Keratinocyte (primary cell): ENCODE measurements at regions not wholly inside any gene's neighbourhood (a gene's known extent, or its start where the extent isn't known, plus 50 kb on each side); places are given as distances from the start of the nearest gene placed in this dataset.
"Not testable (repeated sequence)": the region's sequence is repeated elsewhere in the genome, so short reads cannot be mapped to it uniquely, and the experiment has no call there.

Experiments used
- DNase-seq: peaks from one replicate; pipeline ENCODE4 v3.0.0-alpha.2; 2011; ENCODE audit warnings: low read depth, missing footprints, low spot score
- FAIRE-seq: peaks from 2 replicates; lab custom pipeline; 2011; peaks lifted over from hg19 to GRCh38; lab: Jason Lieb, UNC
- H2AFZ ChIP-seq: 2 replicates; pipeline ENCODE4 v1.6.0; 2012; ENCODE audit warnings: low read length, control low read depth, inconsistent platforms; ENCODE audit not compliant: control insufficient read depth
- H3K27ac ChIP-seq: 2 replicates; pipeline ENCODE4 v1.5.1; 2011; ENCODE audit warnings: low read length; ENCODE audit not compliant: control insufficient read depth, insufficient read depth
- H3K27me3 ChIP-seq: 3 replicates; pipeline ENCODE4 v1.6.0; 2011; ENCODE audit warnings: low read length; ENCODE audit not compliant: control insufficient read depth, insufficient read depth; ENCODE audit errors: extremely low read depth
- H3K36me3 ChIP-seq, 2 experiments: 2 replicates in 1 of 2; 3 replicates in 1 of 2; pipeline ENCODE4 v1.5.1; 2011; ENCODE audit warnings: low read length in 2 of 2, mild to moderate bottlenecking in 1 of 2; ENCODE audit not compliant: control insufficient read depth in 2 of 2, insufficient read depth in 2 of 2; ENCODE audit errors: extremely low read depth in 1 of 2
- H3K4me1 ChIP-seq: 3 replicates; pipeline ENCODE4 v1.5.1; 2011; ENCODE audit warnings: low read length; ENCODE audit not compliant: control insufficient read depth, insufficient read depth; ENCODE audit errors: extremely low read depth
- H3K4me2 ChIP-seq: 3 replicates; pipeline ENCODE4 v1.6.0; 2011; ENCODE audit warnings: low read depth, low read length; ENCODE audit not compliant: control insufficient read depth, insufficient read depth; ENCODE audit errors: extremely low read depth
- H3K4me3 ChIP-seq, 3 experiments: fragments of 200-600 bp in 1 of 3; sonication (generic) in 1 of 3; 2 replicates in 2 of 3; 3 replicates in 1 of 3; pipeline ENCODE4 v1.5.1; 2011 to 2016; ENCODE audit warnings: low read length in 3 of 3, mild to moderate bottlenecking in 3 of 3, control low read depth in 2 of 3, inconsistent platforms in 1 of 3, low read depth in 1 of 3, mixed read lengths in 1 of 3, mixed run types in 1 of 3, moderate library complexity in 1 of 3; ENCODE audit not compliant: control insufficient read depth in 2 of 3, insufficient read depth in 2 of 3; ENCODE audit errors: extremely low read depth in 1 of 3
- H3K79me2 ChIP-seq: 2 replicates; pipeline ENCODE4 v1.6.0; 2012; ENCODE audit warnings: low read length; ENCODE audit not compliant: control insufficient read depth, insufficient read depth
- H3K9ac ChIP-seq: 3 replicates; pipeline ENCODE4 v1.6.0; 2011; ENCODE audit warnings: low read length; ENCODE audit not compliant: control insufficient read depth, insufficient read depth; ENCODE audit errors: extremely low read depth
- H3K9me1 ChIP-seq: 3 replicates; pipeline ENCODE4 v1.6.0; 2011; ENCODE audit warnings: low read length; ENCODE audit not compliant: control insufficient read depth, insufficient read depth; ENCODE audit errors: extremely low read depth
- H3K9me3 ChIP-seq: 2 replicates; pipeline ENCODE4 v1.5.1; 2012; ENCODE audit warnings: low read depth, low read length; ENCODE audit not compliant: control insufficient read depth
- H4K20me1 ChIP-seq: 3 replicates; pipeline ENCODE4 v1.6.0; 2011; ENCODE audit warnings: low read length; ENCODE audit not compliant: control insufficient read depth, insufficient read depth; ENCODE audit errors: extremely low read depth
- CTCF ChIP-seq, 3 experiments: IDR thresholded peaks in 1 of 3; conservative IDR thresholded peaks in 1 of 3; optimal IDR thresholded peaks in 1 of 3; 2 replicates in 2 of 3; 3 replicates in 1 of 3; pipeline versions ENCODE3 to v1.5.1; 2011; ENCODE audit warnings: low read length in 3 of 3, mild to moderate bottlenecking in 3 of 3, moderate library complexity in 2 of 3, control low read depth in 1 of 3, inconsistent platforms in 1 of 3; ENCODE audit not compliant: insufficient read depth in 2 of 3; ENCODE audit errors: extremely low read depth in 1 of 3
- EZH2 ChIP-seq: IDR thresholded peaks from one replicate; pipeline ENCODE4 v1.6.1; 2012; ENCODE audit warnings: inconsistent platforms, mild to moderate bottlenecking, low read length, moderate library complexity
- dilution Hi-C: fragments of 300-500 bp; cut with MboI; formaldehyde crosslinking; loops from one replicate; pipeline ENCODE4 v1.7.0; 2020; ENCODE audit warnings: low sequenced_read_pairs; ENCODE audit not compliant: extremely low pct_ligation_motif_present

- Histone ChIP-seq H3K27me3 (peaks cover 6% of the 10 kb centered on the region), H3K36me3 (no peaks in the 10 kb centered on the region), H2AFZ (no peak overlapping the region), H3K4me2 (no peak overlapping the region), H3K27ac (no peak overlapping the region), H3K9ac (no peak overlapping the region), H3K9me1 (no peaks in the 10 kb centered on the region), H3K4me1 (peaks cover 10% of the 10 kb centered on the region), H3K4me3 (no peak overlapping the region), H3K79me2 (no peaks in the 10 kb centered on the region), H4K20me1 (no peaks in the 10 kb centered on the region), H3K9me3 (no peaks in the 10 kb centered on the region)
- dilution Hi-C loops = no loop called here
- DNase-seq (peak; percentile 7), FAIRE-seq (peak; percentile 67)
- TF ChIP-seq EZH2 (no peak), CTCF (optimal IDR thresholded peaks at IDR 0.05 in 1 of 3, IDR thresholded peaks at IDR 0.05 in 1 of 3, conservative IDR thresholded peaks at IDR 0.05 in 1 of 3; ENCODE audit: extremely low read depth in 1 of 3, insufficient read depth in 2 of 3, low read length in 3 of 3) (no peak)
Observed at GRCh38 chr11:126132319-126132718, 69.7 kb upstream of the CDON start.

- H4K20me1 ChIP-seq, H3K4me2 ChIP-seq, H3K4me1 ChIP-seq, dilution Hi-C loops, H3K27ac ChIP-seq, H3K9ac ChIP-seq, H3K9me3 ChIP-seq, H3K9me1 ChIP-seq, H3K27me3 ChIP-seq, H2AFZ ChIP-seq, FAIRE-seq, H3K36me3 ChIP-seq, H3K79me2 ChIP-seq, DNase-seq, H3K4me3 ChIP-seq: not testable (repeated sequence)
Observed at GRCh38 chr11:126130781-126131180, 68.1 kb upstream of the CDON start.
